CD1c-positive myeloid dendritic cell (primary cell): ENCODE measurements at regions not wholly inside any gene's neighbourhood (a gene's known extent, or its start where the extent isn't known, plus 50 kb on each side); places are given as distances from the start of the nearest gene placed in this dataset.

ENCODE experiments used
- DNase-seq: peaks from one replicate; pipeline ENCODE4 v3.0.0-alpha.2; 2016; ENCODE audit errors: extremely low spot score

- no peak for DNase-seq
Measured at GRCh38 chr14:42228611-42229010, 621.9 kb downstream of the LRFN5 start.

- DNase-seq = peak; percentile 60
Measured at GRCh38 chr14:42224053-42224888, 617.6 kb downstream of the LRFN5 start.

GRCh38 chr14:42222924-42223471, 616.3 kb downstream of the LRFN5 start:
- no peak for DNase-seq

GRCh38 chr14:42214981-42215491, 608.4 kb downstream of the LRFN5 start:
- peak; percentile 20 for DNase-seq

- DNase-seq = no peak
Measured at GRCh38 chr14:42200957-42201356, 594.3 kb downstream of the LRFN5 start.

GRCh38 chr14:42198010-42198409, 591.3 kb downstream of the LRFN5 start:
- no peak for DNase-seq

- DNase-seq = no peak
Measured at GRCh38 chr14:42192738-42193653, 586.3 kb downstream of the LRFN5 start.

- no peak for DNase-seq
Measured at GRCh38 chr14:42190744-42191143, 584.1 kb downstream of the LRFN5 start.

- no peak for DNase-seq
Measured at GRCh38 chr14:42187846-42188245, 581.2 kb downstream of the LRFN5 start.

- peak; percentile 15 for DNase-seq
Measured at GRCh38 chr14:42185718-42186117, 579.0 kb downstream of the LRFN5 start.

GRCh38 chr14:42174357-42174756, 567.7 kb downstream of the LRFN5 start:
- no peak for DNase-seq

GRCh38 chr14:42173206-42173605, 566.5 kb downstream of the LRFN5 start:
- no peak for DNase-seq

- DNase-seq = no peak
Measured at GRCh38 chr14:42172304-42172703, 565.6 kb downstream of the LRFN5 start.

- DNase-seq = no peak
Measured at GRCh38 chr14:42163136-42163535, 556.5 kb downstream of the LRFN5 start.

GRCh38 chr14:42159138-42159537, 552.5 kb downstream of the LRFN5 start:
- no peak for DNase-seq

- no peak for DNase-seq
Measured at GRCh38 chr14:42149609-42150261, 543.1 kb downstream of the LRFN5 start.

- DNase-seq = no peak
Measured at GRCh38 chr14:42145766-42146165, 539.1 kb downstream of the LRFN5 start.

GRCh38 chr14:42143114-42143513, 536.4 kb downstream of the LRFN5 start:
- no peak for DNase-seq

- no peak for DNase-seq
Measured at GRCh38 chr14:42141328-42141727, 534.7 kb downstream of the LRFN5 start.

- no peak for DNase-seq
Measured at GRCh38 chr14:42140831-42141279, 534.2 kb downstream of the LRFN5 start.

- no peak for DNase-seq
Measured at GRCh38 chr14:42140001-42140400, 533.3 kb downstream of the LRFN5 start.

GRCh38 chr14:42138406-42138805, 531.7 kb downstream of the LRFN5 start:
- no peak for DNase-seq
